ENCODE measurements at regions not wholly inside any gene's neighbourhood (a gene's known extent, or its start where the extent isn't known, plus 50 kb on each side); places are given as distances from the start of the nearest gene placed in this dataset.

- ChIA-PET POLR2A (ENCODE audit: unreplicated experiment) (no interaction called here), CTCF (no interaction called here)
- BruUV-seq (replicated peaks), result no TSS peak
- no peaks in the 10 kb centered on the region for H3K9me3 ChIP-seq (ENCODE audit: insufficient read depth, low read depth)
- intact Hi-C loops (cut with micrococcal nuclease; ENCODE audit: unreplicated experiment), result no loop called here
- no peaks in the 10 kb centered on the region for H3F3A ChIP-seq (ENCODE audit: insufficient read depth, low read depth)
- no peak overlapping the region for H3K4me2 ChIP-seq
- TF ChIP-seq, protein P1, sequence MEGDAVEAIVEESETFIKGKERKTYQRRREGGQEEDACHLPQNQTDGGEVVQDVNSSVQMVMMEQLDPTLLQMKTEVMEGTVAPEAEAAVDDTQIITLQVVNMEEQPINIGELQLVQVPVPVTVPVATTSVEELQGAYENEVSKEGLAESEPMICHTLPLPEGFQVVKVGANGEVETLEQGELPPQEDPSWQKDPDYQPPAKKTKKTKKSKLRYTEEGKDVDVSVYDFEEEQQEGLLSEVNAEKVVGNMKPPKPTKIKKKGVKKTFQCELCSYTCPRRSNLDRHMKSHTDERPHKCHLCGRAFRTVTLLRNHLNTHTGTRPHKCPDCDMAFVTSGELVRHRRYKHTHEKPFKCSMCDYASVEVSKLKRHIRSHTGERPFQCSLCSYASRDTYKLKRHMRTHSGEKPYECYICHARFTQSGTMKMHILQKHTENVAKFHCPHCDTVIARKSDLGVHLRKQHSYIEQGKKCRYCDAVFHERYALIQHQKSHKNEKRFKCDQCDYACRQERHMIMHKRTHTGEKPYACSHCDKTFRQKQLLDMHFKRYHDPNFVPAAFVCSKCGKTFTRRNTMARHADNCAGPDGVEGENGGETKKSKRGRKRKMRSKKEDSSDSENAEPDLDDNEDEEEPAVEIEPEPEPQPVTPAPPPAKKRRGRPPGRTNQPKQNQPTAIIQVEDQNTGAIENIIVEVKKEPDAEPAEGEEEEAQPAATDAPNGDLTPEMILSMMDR (conservative IDR thresholded peaks at IDR 0.05), result no peak
- no peak for TF ChIP-seq EZH2 (IDR thresholded peaks at IDR 0.05; ENCODE audit: low read depth)
- H2AFZ ChIP-seq, result no peak overlapping the region
- no peaks in the 10 kb centered on the region for H3K4me1 ChIP-seq (replicated peaks; ENCODE audit: insufficient read depth)
- no peaks in the 10 kb centered on the region for H3K36me3 ChIP-seq (ENCODE audit: low read depth)
- H3K79me2 ChIP-seq (ENCODE audit: low read depth), result no peaks in the 10 kb centered on the region
- no peaks in the 10 kb centered on the region for H3K9me2 ChIP-seq (ENCODE audit: insufficient read depth)
- no peak overlapping the region for H3K27ac ChIP-seq
- no peaks in the 10 kb centered on the region for H3K27me3 ChIP-seq (ENCODE audit: insufficient read depth, low read depth)
- DNase-seq, result no peak
- no peaks in the 10 kb centered on the region for H4K20me1 ChIP-seq (ENCODE audit: insufficient read depth)
- H3K4me3 ChIP-seq, result no peak overlapping the region
Measured at GRCh38 chr4:14130551-14130950, 503.0 kb upstream of the BOD1L1 start.

- intact Hi-C loops (cut with micrococcal nuclease; ENCODE audit: unreplicated experiment), result no loop called here
- no peaks in the 10 kb centered on the region for H3K9me3 ChIP-seq (ENCODE audit: insufficient read depth, low read depth)
- H3K36me3 ChIP-seq (ENCODE audit: low read depth), result no peaks in the 10 kb centered on the region
- no peak for DNase-seq
- no peak for TF ChIP-seq EZH2 (IDR thresholded peaks at IDR 0.05; ENCODE audit: low read depth)
- TF ChIP-seq, protein P1 (conservative IDR thresholded peaks at IDR 0.05), result no peak
- H3K79me2 ChIP-seq (ENCODE audit: low read depth), result no peaks in the 10 kb centered on the region
- no peak overlapping the region for H3K4me3 ChIP-seq
- H3K4me2 ChIP-seq, result no peak overlapping the region
- no peaks in the 10 kb centered on the region for H3K27me3 ChIP-seq (ENCODE audit: insufficient read depth, low read depth)
- CTCF ChIA-PET, result interaction anchor here (0.5 kb wide), 1 partner anchor 225 kb away, joined by 4 read pairs; no protein-coding TSS in a partner anchor
- POLR2A ChIA-PET (ENCODE audit: unreplicated experiment), result no interaction called here
- no peaks in the 10 kb centered on the region for H3K4me1 ChIP-seq (replicated peaks; ENCODE audit: insufficient read depth)
- no peaks in the 10 kb centered on the region for H4K20me1 ChIP-seq (ENCODE audit: insufficient read depth)
- no peak overlapping the region for H2AFZ ChIP-seq
- H3K27ac ChIP-seq, result no peak overlapping the region
- no peaks in the 10 kb centered on the region for H3K9me2 ChIP-seq (ENCODE audit: insufficient read depth)
- no peaks in the 10 kb centered on the region for H3F3A ChIP-seq (ENCODE audit: insufficient read depth, low read depth)
- no TSS peak for BruUV-seq (replicated peaks)
Measured at GRCh38 chr4:14131335-14131734, 503.8 kb upstream of the BOD1L1 start.

DNA sequence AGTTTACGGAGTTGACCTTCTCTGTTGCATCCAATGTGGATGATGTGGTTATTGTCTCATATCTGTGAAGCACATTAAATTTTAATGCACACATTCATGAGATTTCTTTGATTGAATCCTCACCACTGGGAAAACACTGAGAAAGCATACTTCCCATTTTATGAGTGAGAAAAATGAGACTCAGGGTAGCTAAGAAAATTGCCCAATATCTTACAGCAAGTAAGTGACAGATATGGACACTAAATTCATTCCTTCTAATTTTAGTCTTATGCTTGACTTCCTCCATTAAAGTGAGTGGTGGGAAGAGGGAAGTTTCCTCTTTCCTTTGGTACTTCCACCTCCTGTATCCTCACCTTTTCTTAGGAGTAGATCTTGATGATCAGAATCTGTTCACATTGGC, 504.8 kb upstream of the BOD1L1 start:
- ChIA-PET POLR2A (ENCODE audit: unreplicated experiment) (no interaction called here), CTCF (no interaction called here)
- no peak for DNase-seq
- no peaks in the 10 kb centered on the region for H3K36me3 ChIP-seq (ENCODE audit: low read depth)
- H3K9me3 ChIP-seq (ENCODE audit: insufficient read depth, low read depth), result no peaks in the 10 kb centered on the region
- H3K27me3 ChIP-seq (ENCODE audit: insufficient read depth, low read depth), result no peaks in the 10 kb centered on the region
- no peak overlapping the region for H3K4me2 ChIP-seq
- no peaks in the 10 kb centered on the region for H3F3A ChIP-seq (ENCODE audit: insufficient read depth, low read depth)
- H3K79me2 ChIP-seq (ENCODE audit: low read depth), result no peaks in the 10 kb centered on the region
- intact Hi-C loops (cut with micrococcal nuclease; ENCODE audit: unreplicated experiment), result no loop called here
- no peak overlapping the region for H3K4me3 ChIP-seq
- no peak overlapping the region for H3K27ac ChIP-seq
- no TSS peak for BruUV-seq (replicated peaks)
- H2AFZ ChIP-seq, result no peak overlapping the region
- no peaks in the 10 kb centered on the region for H3K9me2 ChIP-seq (ENCODE audit: insufficient read depth)
- H3K4me1 ChIP-seq (replicated peaks; ENCODE audit: insufficient read depth), result no peaks in the 10 kb centered on the region
- no peaks in the 10 kb centered on the region for H4K20me1 ChIP-seq (ENCODE audit: insufficient read depth)
- no peak for TF ChIP-seq EZH2 (IDR thresholded peaks at IDR 0.05; ENCODE audit: low read depth)
- TF ChIP-seq, protein P1 (conservative IDR thresholded peaks at IDR 0.05), result no peak
